Esophagus muscularis mucosa (tissue), 3 donors: ENCODE measurements at regions not wholly inside any gene's neighbourhood (a gene's known extent, or its start where the extent isn't known, plus 50 kb on each side); places are given as distances from the start of the nearest gene placed in this dataset.

Experiments used
- CTCF ChIP-seq, 3 experiments: fragments of 200-600 bp in 2 of 3; fragments of 450-650 bp in 1 of 3; sonication (generic) in 2 of 3; IDR thresholded peaks; one replicate each; pipeline ENCODE4 v1.5.1; 2017 to 2019; ENCODE audit warnings: antibody characterized with exemption in 3 of 3, mild to moderate bottlenecking in 2 of 3, moderate library complexity in 1 of 3
- EP300 ChIP-seq: sonication (generic); formaldehyde crosslinking; IDR thresholded peaks from one replicate; pipeline ENCODE4 v1.6.1; 2017; ENCODE audit warnings: antibody characterized with exemption

GRCh38 chr6:169070506-169071176 lies 183.0 kb downstream of the THBS2 start:
- TF ChIP-seq CTCF (IDR thresholded peaks at IDR 0.05) (no peak), EP300 (no peak)
